ENCODE measurements at regions not wholly inside any gene's neighbourhood (a gene's known extent, or its start where the extent isn't known, plus 50 kb on each side); places are given as distances from the start of the nearest gene placed in this dataset.

GRCh38 chr16:54545854-54546511 is 259.4 kb upstream of the IRX3 start:
- TF ChIP-seq ZNF449 (tag by site-specific recombination; IDR thresholded peaks at IDR 0.05) (no peak), ZNF302 (tag by site-specific recombination; IDR thresholded peaks at IDR 0.05; ENCODE audit: low read depth) (no peak), CTCF (tag by site-specific recombination; IDR thresholded peaks at IDR 0.05) (no peak), ZBTB44 (tag by site-specific recombination; IDR thresholded peaks at IDR 0.05) (no peak), OVOL3 (tag by site-specific recombination; IDR thresholded peaks at IDR 0.05) (no peak)
